Stimulated activated naive B cell treated with anti-CD40 and anti-IgM and Interleukin-4, amounts not matched to agents 10 μg/mL and 1 μg/mL and 100 μg/mL, for 72 hours (primary cell): ENCODE measurements at regions not wholly inside any gene's neighbourhood (a gene's known extent, or its start where the extent isn't known, plus 50 kb on each side); places are given as distances from the start of the nearest gene placed in this dataset.

Experiments
- ATAC-seq, 2 donors: fragments of 150-1000 bp; cut with Tn5 transposase; replicated peaks; 2 replicates each; pipeline ENCODE4 v1.10.0; 2021; ENCODE audit warnings: moderate library complexity in 1 of 2
- DNase-seq: peaks from one replicate; pipeline ENCODE4 v3.0.0; 2021
- H3K27ac Mint-ChIP-seq: one replicate; pipeline ENCODE4 v1.8.0; 2022; ENCODE audit warnings: mild to moderate bottlenecking, mixed read lengths
- H3K27me3 Mint-ChIP-seq, 2 donors: one replicate each; pipeline ENCODE4 v1.8.0; 2022; ENCODE audit warnings: mixed read lengths in 2 of 2
- H3K36me3 Mint-ChIP-seq, 2 donors: one replicate each; pipeline ENCODE4 v1.8.0; 2022; ENCODE audit warnings: mixed read lengths in 2 of 2, mild to moderate bottlenecking in 1 of 2
- H3K4me1 Mint-ChIP-seq, 2 donors: one replicate each; pipeline ENCODE4 v1.8.0; 2022; ENCODE audit warnings: mixed read lengths in 2 of 2, mild to moderate bottlenecking in 1 of 2
- H3K4me3 Mint-ChIP-seq, 2 donors: one replicate each; pipeline ENCODE4 v1.8.0; 2022; ENCODE audit warnings: mild to moderate bottlenecking in 2 of 2, mixed read lengths in 2 of 2, moderate library complexity in 1 of 2
- H3K9me3 Mint-ChIP-seq, 2 donors: one replicate each; pipeline ENCODE4 v1.8.0; 2022; ENCODE audit warnings: mixed read lengths in 2 of 2, mild to moderate bottlenecking in 1 of 2

GRCh38 chr5:3948838-3949237 is 353.2 kb downstream of the IRX1 start:
- no peak for DNase-seq
- no peak overlapping the region for H3K27ac Mint-ChIP-seq
- no peaks in the 10 kb centered on the region for H3K27me3 Mint-ChIP-seq
- H3K4me3 Mint-ChIP-seq, result no peak overlapping the region
- ATAC-seq, result peak; percentile 51 to 57
- H3K9me3 Mint-ChIP-seq, result peaks cover 3 to 4% of the 10 kb centered on the region in 2 donors
- H3K36me3 Mint-ChIP-seq, result no peaks in the 10 kb centered on the region
- H3K4me1 Mint-ChIP-seq, result peaks cover 2 to 16% of the 10 kb centered on the region in 2 donors

- H3K36me3 Mint-ChIP-seq, result no peaks in the 10 kb centered on the region
- H3K27ac Mint-ChIP-seq, result no peak overlapping the region
- ATAC-seq, result peak; percentile 48 to 50
- H3K9me3 Mint-ChIP-seq, result peaks cover 0 to 3% of the 10 kb centered on the region in 2 donors
- DNase-seq, result no peak
- no peak overlapping the region for H3K4me3 Mint-ChIP-seq
- H3K27me3 Mint-ChIP-seq, result no peaks in the 10 kb centered on the region
- peaks cover 0 to 17% of the 10 kb centered on the region in 2 donors for H3K4me1 Mint-ChIP-seq
These were observed 358.6 kb downstream of the IRX1 start for GRCh38 chr5:3954199-3954598.

GRCh38 chr5:3954633-3955032 is 359.0 kb downstream of the IRX1 start:
- H3K9me3 Mint-ChIP-seq, result peaks cover 0 to 3% of the 10 kb centered on the region in 2 donors
- no peaks in the 10 kb centered on the region for H3K36me3 Mint-ChIP-seq
- peaks cover 0 to 13% of the 10 kb centered on the region in 2 donors for H3K4me1 Mint-ChIP-seq
- no peaks in the 10 kb centered on the region for H3K27me3 Mint-ChIP-seq
- no peak overlapping the region for H3K4me3 Mint-ChIP-seq
- ATAC-seq, result no peak
- no peak overlapping the region for H3K27ac Mint-ChIP-seq
- no peak for DNase-seq

GRCh38 chr5:3957658-3958057 is 362.0 kb downstream of the IRX1 start:
- Mint-ChIP-seq H3K9me3 (peaks cover 0 to 2% of the 10 kb centered on the region in 2 donors), H3K4me3 (no peak overlapping the region), H3K27ac (no peak overlapping the region), H3K27me3 (no peaks in the 10 kb centered on the region), H3K4me1 (peaks cover 0 to 10% of the 10 kb centered on the region in 2 donors), H3K36me3 (no peaks in the 10 kb centered on the region)
- ATAC-seq, result no peak
- DNase-seq, result no peak

GRCh38 chr5:3958389-3958788 is 362.8 kb downstream of the IRX1 start:
- Mint-ChIP-seq H3K4me1 (peaks cover 0 to 10% of the 10 kb centered on the region in 2 donors), H3K4me3 (no peak overlapping the region), H3K27me3 (no peaks in the 10 kb centered on the region), H3K9me3 (peaks cover 0 to 2% of the 10 kb centered on the region in 2 donors), H3K36me3 (no peaks in the 10 kb centered on the region), H3K27ac (no peak overlapping the region)
- no peak for ATAC-seq
- DNase-seq, result no peak

- no peak overlapping the region for H3K4me3 Mint-ChIP-seq
- no peaks in the 10 kb centered on the region for H3K4me1 Mint-ChIP-seq
- no peak overlapping the region for H3K27ac Mint-ChIP-seq
- ATAC-seq (no peak), DNase-seq (no peak)
- H3K27me3 Mint-ChIP-seq, result no peaks in the 10 kb centered on the region
- no peaks in the 10 kb centered on the region for H3K36me3 Mint-ChIP-seq
- no peaks in the 10 kb centered on the region for H3K9me3 Mint-ChIP-seq
These were observed 366.5 kb downstream of the IRX1 start for GRCh38 chr5:3962113-3962512.

GRCh38 chr5:3963652-3964051 is 368.0 kb downstream of the IRX1 start:
- Mint-ChIP-seq H3K36me3 (no peaks in the 10 kb centered on the region), H3K9me3 (peaks cover 4 to 5% of the 10 kb centered on the region in 2 donors), H3K27ac (no peak overlapping the region), H3K4me1 (no peaks in the 10 kb centered on the region), H3K27me3 (no peaks in the 10 kb centered on the region), H3K4me3 (no peak overlapping the region)
- DNase-seq (no peak), ATAC-seq (no peak)

GRCh38 chr5:3980156-3980555 is 384.5 kb downstream of the IRX1 start:
- ATAC-seq (no peak), DNase-seq (no peak)
- Mint-ChIP-seq H3K9me3 (peaks cover 4 to 12% of the 10 kb centered on the region in 2 donors), H3K27me3 (no peaks in the 10 kb centered on the region), H3K4me1 (no peaks in the 10 kb centered on the region), H3K27ac (no peak overlapping the region), H3K36me3 (no peaks in the 10 kb centered on the region), H3K4me3 (no peak overlapping the region)

GRCh38 chr5:3987867-3988266 is 392.2 kb downstream of the IRX1 start:
- Mint-ChIP-seq H3K4me1 (no peaks in the 10 kb centered on the region), H3K9me3 (peaks cover 3 to 4% of the 10 kb centered on the region in 2 donors), H3K27ac (no peak overlapping the region), H3K36me3 (no peaks in the 10 kb centered on the region), H3K27me3 (no peaks in the 10 kb centered on the region), H3K4me3 (no peak overlapping the region)
- no peak for ATAC-seq
- no peak for DNase-seq

- Mint-ChIP-seq H3K9me3 (peaks cover 3 to 4% of the 10 kb centered on the region in 2 donors), H3K4me3 (no peak overlapping the region), H3K36me3 (no peaks in the 10 kb centered on the region), H3K27ac (no peak overlapping the region), H3K27me3 (no peaks in the 10 kb centered on the region), H3K4me1 (peaks cover 0 to 2% of the 10 kb centered on the region in 2 donors)
- ATAC-seq, result no peak
- no peak for DNase-seq
These were observed 398.3 kb downstream of the IRX1 start for GRCh38 chr5:3993856-3994473.

- no peak overlapping the region for H3K4me3 Mint-ChIP-seq
- H3K4me1 Mint-ChIP-seq, result peaks cover 0 to 2% of the 10 kb centered on the region in 2 donors
- no peaks in the 10 kb centered on the region for H3K27me3 Mint-ChIP-seq
- no peaks in the 10 kb centered on the region for H3K36me3 Mint-ChIP-seq
- H3K27ac Mint-ChIP-seq, result no peak overlapping the region
- DNase-seq (no peak), ATAC-seq (no peak)
- peaks cover 3 to 4% of the 10 kb centered on the region in 2 donors for H3K9me3 Mint-ChIP-seq
These were observed 399.0 kb downstream of the IRX1 start for GRCh38 chr5:3994628-3995027.

GRCh38 chr5:3995954-3996619 is 400.5 kb downstream of the IRX1 start:
- no peak for DNase-seq
- Mint-ChIP-seq H3K27me3 (no peaks in the 10 kb centered on the region), H3K4me1 (peaks cover 0 to 2% of the 10 kb centered on the region in 2 donors), H3K36me3 (no peaks in the 10 kb centered on the region), H3K9me3 (peaks cover 3 to 4% of the 10 kb centered on the region in 2 donors), H3K4me3 (no peak overlapping the region), H3K27ac (no peak overlapping the region)
- ATAC-seq, result no peak

GRCh38 chr5:3996707-3997336 is 401.2 kb downstream of the IRX1 start:
- Mint-ChIP-seq H3K36me3 (no peaks in the 10 kb centered on the region), H3K4me1 (peaks cover 0 to 2% of the 10 kb centered on the region in 2 donors), H3K27ac (no peak overlapping the region), H3K9me3 (no peaks in the 10 kb centered on the region), H3K4me3 (no peak overlapping the region), H3K27me3 (no peaks in the 10 kb centered on the region)
- ATAC-seq (no peak), DNase-seq (no peak)

GRCh38 chr5:3997670-3998069 is 402.0 kb downstream of the IRX1 start:
- no peaks in the 10 kb centered on the region for H3K27me3 Mint-ChIP-seq

GRCh38 chr5:3999929-4000328 is 404.3 kb downstream of the IRX1 start:
- H3K27me3 Mint-ChIP-seq, result no peaks in the 10 kb centered on the region
- H3K27ac Mint-ChIP-seq, result no peak overlapping the region
- peaks cover 0 to 2% of the 10 kb centered on the region in 2 donors for H3K4me1 Mint-ChIP-seq
- H3K9me3 Mint-ChIP-seq, result no peaks in the 10 kb centered on the region
- ATAC-seq, result no peak
- no peak overlapping the region for H3K4me3 Mint-ChIP-seq
- no peaks in the 10 kb centered on the region for H3K36me3 Mint-ChIP-seq
- no peak for DNase-seq

More at GRCh38 chr5:3997670-3998069, 402.0 kb downstream of the IRX1 start:
- Mint-ChIP-seq H3K36me3 (no peaks in the 10 kb centered on the region), H3K4me3 (no peak overlapping the region), H3K9me3 (no peaks in the 10 kb centered on the region), H3K27ac (no peak overlapping the region), H3K4me1 (peaks cover 0 to 2% of the 10 kb centered on the region in 2 donors)
- ATAC-seq (no peak), DNase-seq (no peak)
